Activated naive CD8-positive, alpha-beta T cell treated with anti-CD3 and anti-CD28 coated beads, Interleukin-2, amount 50 U/mL, for 24 hours (primary cell): ENCODE measurements at regions not wholly inside any gene's neighbourhood (a gene's known extent, or its start where the extent isn't known, plus 50 kb on each side); places are given as distances from the start of the nearest gene placed in this dataset.

Experiments used
- ATAC-seq: fragments of 150-1000 bp; cut with Tn5 transposase; one replicate; pipeline ENCODE4 v1.10.0; 2021
- DNase-seq: peaks from one replicate; pipeline ENCODE4 v3.0.0; 2021
- H3K27ac Mint-ChIP-seq: one replicate; pipeline ENCODE4 v1.8.0; 2021; ENCODE audit warnings: mild to moderate bottlenecking, mixed read lengths
- H3K27me3 Mint-ChIP-seq: one replicate; pipeline ENCODE4 v1.8.0; 2021; ENCODE audit warnings: mixed read lengths
- H3K36me3 Mint-ChIP-seq: one replicate; pipeline ENCODE4 v1.8.0; 2021; ENCODE audit warnings: low read depth, mixed read lengths
- H3K4me1 Mint-ChIP-seq: one replicate; pipeline ENCODE4 v1.8.0; 2021; ENCODE audit warnings: mixed read lengths
- H3K4me3 Mint-ChIP-seq: one replicate; pipeline ENCODE4 v1.8.0; 2021; ENCODE audit warnings: mild to moderate bottlenecking, moderate library complexity, mixed read lengths
- H3K9me3 Mint-ChIP-seq: one replicate; pipeline ENCODE4 v1.8.0; 2021; ENCODE audit warnings: mixed read lengths

- H3K4me3 Mint-ChIP-seq, result no peak overlapping the region
- peaks cover 19% of the 10 kb centered on the region for H3K27me3 Mint-ChIP-seq
- H3K9me3 Mint-ChIP-seq, result no peaks in the 10 kb centered on the region
- DNase-seq, result no peak
- ATAC-seq, result no peak
- H3K36me3 Mint-ChIP-seq, result no peaks in the 10 kb centered on the region
- H3K4me1 Mint-ChIP-seq, result peaks cover 15% of the 10 kb centered on the region
- no peak overlapping the region for H3K27ac Mint-ChIP-seq
Observed at GRCh38 chr5:34501016-34501415, 155.1 kb upstream of the RAI14 start.

- ATAC-seq, result no peak
- Mint-ChIP-seq H3K4me1 (peaks cover 15% of the 10 kb centered on the region), H3K27me3 (peaks cover 19% of the 10 kb centered on the region), H3K27ac (no peak overlapping the region), H3K9me3 (no peaks in the 10 kb centered on the region), H3K4me3 (no peak overlapping the region), H3K36me3 (no peaks in the 10 kb centered on the region)
- no peak for DNase-seq
Observed at GRCh38 chr5:34501840-34502239, 154.3 kb upstream of the RAI14 start.

- Mint-ChIP-seq H3K9me3 (no peaks in the 10 kb centered on the region), H3K27ac (no peak overlapping the region), H3K4me1 (peaks cover 15% of the 10 kb centered on the region), H3K36me3 (no peaks in the 10 kb centered on the region), H3K4me3 (no peak overlapping the region), H3K27me3 (peaks cover 22% of the 10 kb centered on the region)
- no peak for ATAC-seq
- DNase-seq, result no peak
Observed at GRCh38 chr5:34502581-34502980, 153.5 kb upstream of the RAI14 start.

- DNase-seq (no peak), ATAC-seq (no peak)
- peaks cover 29% of the 10 kb centered on the region for H3K27me3 Mint-ChIP-seq
- no peaks in the 10 kb centered on the region for H3K9me3 Mint-ChIP-seq
- no peaks in the 10 kb centered on the region for H3K36me3 Mint-ChIP-seq
- H3K27ac Mint-ChIP-seq, result no peak overlapping the region
- H3K4me1 Mint-ChIP-seq, result peaks cover 11% of the 10 kb centered on the region
- no peak overlapping the region for H3K4me3 Mint-ChIP-seq
Observed at GRCh38 chr5:34503379-34504253, 152.5 kb upstream of the RAI14 start.

- Mint-ChIP-seq H3K4me3 (no peak overlapping the region), H3K9me3 (no peaks in the 10 kb centered on the region), H3K4me1 (no peaks in the 10 kb centered on the region), H3K36me3 (no peaks in the 10 kb centered on the region), H3K27me3 (peaks cover 32% of the 10 kb centered on the region), H3K27ac (no peak overlapping the region)
- ATAC-seq (no peak), DNase-seq (no peak)
Observed at GRCh38 chr5:34504967-34505366, 151.2 kb upstream of the RAI14 start.

GRCh38 chr5:34505731-34506130, 150.4 kb upstream of the RAI14 start:
- DNase-seq (no peak), ATAC-seq (no peak)
- peaks cover 32% of the 10 kb centered on the region for H3K27me3 Mint-ChIP-seq
- no peaks in the 10 kb centered on the region for H3K9me3 Mint-ChIP-seq
- H3K4me3 Mint-ChIP-seq, result no peak overlapping the region
- H3K36me3 Mint-ChIP-seq, result no peaks in the 10 kb centered on the region
- no peaks in the 10 kb centered on the region for H3K4me1 Mint-ChIP-seq
- no peak overlapping the region for H3K27ac Mint-ChIP-seq

GRCh38 chr5:34507933-34508332, 148.2 kb upstream of the RAI14 start:
- H3K9me3 Mint-ChIP-seq, result no peaks in the 10 kb centered on the region
- H3K4me3 Mint-ChIP-seq, result no peak overlapping the region

GRCh38 chr5:34509392-34509791, 146.7 kb upstream of the RAI14 start:
- Mint-ChIP-seq H3K4me3 (no peak overlapping the region), H3K9me3 (no peaks in the 10 kb centered on the region), H3K27ac (no peak overlapping the region), H3K36me3 (no peaks in the 10 kb centered on the region), H3K27me3 (peaks cover 35% of the 10 kb centered on the region), H3K4me1 (no peaks in the 10 kb centered on the region)
- ATAC-seq (no peak), DNase-seq (no peak)

More at GRCh38 chr5:34507933-34508332, 148.2 kb upstream of the RAI14 start:
- no peak overlapping the region for H3K27ac Mint-ChIP-seq
- no peak for DNase-seq
- H3K36me3 Mint-ChIP-seq, result no peaks in the 10 kb centered on the region
- no peaks in the 10 kb centered on the region for H3K4me1 Mint-ChIP-seq
- peaks cover 36% of the 10 kb centered on the region for H3K27me3 Mint-ChIP-seq
- ATAC-seq, result no peak

- H3K9me3 Mint-ChIP-seq, result no peaks in the 10 kb centered on the region
- no peak for DNase-seq
- no peak for ATAC-seq
- peaks cover 30% of the 10 kb centered on the region for H3K27me3 Mint-ChIP-seq
- H3K4me1 Mint-ChIP-seq, result no peaks in the 10 kb centered on the region
- no peaks in the 10 kb centered on the region for H3K36me3 Mint-ChIP-seq
- no peak overlapping the region for H3K4me3 Mint-ChIP-seq
- no peak overlapping the region for H3K27ac Mint-ChIP-seq
Observed at GRCh38 chr5:34510002-34510401, 146.1 kb upstream of the RAI14 start.

- H3K4me3 Mint-ChIP-seq, result no peak overlapping the region
- no peaks in the 10 kb centered on the region for H3K9me3 Mint-ChIP-seq
- H3K27ac Mint-ChIP-seq, result no peak overlapping the region
- ATAC-seq (no peak), DNase-seq (no peak)
- H3K27me3 Mint-ChIP-seq, result peaks cover 27% of the 10 kb centered on the region
- no peaks in the 10 kb centered on the region for H3K36me3 Mint-ChIP-seq
- H3K4me1 Mint-ChIP-seq, result no peaks in the 10 kb centered on the region
Observed at GRCh38 chr5:34511063-34511462, 145.1 kb upstream of the RAI14 start.

GRCh38 chr5:34511481-34511880, 144.6 kb upstream of the RAI14 start:
- DNase-seq, result no peak
- no peak for ATAC-seq
- no peaks in the 10 kb centered on the region for H3K9me3 Mint-ChIP-seq
- H3K27me3 Mint-ChIP-seq, result peaks cover 28% of the 10 kb centered on the region
- H3K4me3 Mint-ChIP-seq, result no peak overlapping the region
- H3K4me1 Mint-ChIP-seq, result no peaks in the 10 kb centered on the region
- no peak overlapping the region for H3K27ac Mint-ChIP-seq
- no peaks in the 10 kb centered on the region for H3K36me3 Mint-ChIP-seq

- Mint-ChIP-seq H3K27me3 (peaks cover 32% of the 10 kb centered on the region), H3K9me3 (no peaks in the 10 kb centered on the region), H3K4me1 (no peaks in the 10 kb centered on the region), H3K27ac (no peak overlapping the region), H3K36me3 (no peaks in the 10 kb centered on the region), H3K4me3 (no peak overlapping the region)
- no peak for DNase-seq
- no peak for ATAC-seq
Observed at GRCh38 chr5:34511915-34512314, 144.2 kb upstream of the RAI14 start.

- no peak for DNase-seq
Observed at GRCh38 chr5:34516166-34516565, 140.0 kb upstream of the RAI14 start.

GRCh38 chr5:34516686-34517085, 139.4 kb upstream of the RAI14 start:
- Mint-ChIP-seq H3K9me3 (no peaks in the 10 kb centered on the region), H3K4me1 (no peaks in the 10 kb centered on the region), H3K36me3 (no peaks in the 10 kb centered on the region), H3K27ac (no peak overlapping the region), H3K4me3 (no peak overlapping the region), H3K27me3 (peaks cover 27% of the 10 kb centered on the region)
- no peak for DNase-seq
- no peak for ATAC-seq

More at GRCh38 chr5:34516166-34516565, 140.0 kb upstream of the RAI14 start:
- H3K27me3 Mint-ChIP-seq, result peaks cover 24% of the 10 kb centered on the region
- ATAC-seq, result no peak
- H3K36me3 Mint-ChIP-seq, result no peaks in the 10 kb centered on the region
- no peak overlapping the region for H3K27ac Mint-ChIP-seq
- no peaks in the 10 kb centered on the region for H3K9me3 Mint-ChIP-seq
- H3K4me3 Mint-ChIP-seq, result no peak overlapping the region
- H3K4me1 Mint-ChIP-seq, result no peaks in the 10 kb centered on the region

- DNase-seq (no peak), ATAC-seq (no peak)
- H3K27ac Mint-ChIP-seq, result no peak overlapping the region
- no peaks in the 10 kb centered on the region for H3K9me3 Mint-ChIP-seq
- H3K36me3 Mint-ChIP-seq, result no peaks in the 10 kb centered on the region
- no peak overlapping the region for H3K4me3 Mint-ChIP-seq
- peaks cover 21% of the 10 kb centered on the region for H3K27me3 Mint-ChIP-seq
- H3K4me1 Mint-ChIP-seq, result no peaks in the 10 kb centered on the region
Observed at GRCh38 chr5:34517249-34517648, 138.9 kb upstream of the RAI14 start.
